ENCODE measurements at regions not wholly inside any gene's neighbourhood (a gene's known extent, or its start where the extent isn't known, plus 50 kb on each side); places are given as distances from the start of the nearest gene placed in this dataset.
A peak's percentile ranks its signal among the peaks of the same experiment; 100 is the strongest.

- DNase-seq (ENCODE audit: low spot score) = peak; percentile 32
- in situ Hi-C loops (cut with MboI; ENCODE audit: low sequenced_read_pairs, unreplicated experiment) = loop anchor here (25.0 kb wide), 1 partner anchor 1642 kb away; no protein-coding TSS in a partner anchor
- TF ChIP-seq, protein P1, sequence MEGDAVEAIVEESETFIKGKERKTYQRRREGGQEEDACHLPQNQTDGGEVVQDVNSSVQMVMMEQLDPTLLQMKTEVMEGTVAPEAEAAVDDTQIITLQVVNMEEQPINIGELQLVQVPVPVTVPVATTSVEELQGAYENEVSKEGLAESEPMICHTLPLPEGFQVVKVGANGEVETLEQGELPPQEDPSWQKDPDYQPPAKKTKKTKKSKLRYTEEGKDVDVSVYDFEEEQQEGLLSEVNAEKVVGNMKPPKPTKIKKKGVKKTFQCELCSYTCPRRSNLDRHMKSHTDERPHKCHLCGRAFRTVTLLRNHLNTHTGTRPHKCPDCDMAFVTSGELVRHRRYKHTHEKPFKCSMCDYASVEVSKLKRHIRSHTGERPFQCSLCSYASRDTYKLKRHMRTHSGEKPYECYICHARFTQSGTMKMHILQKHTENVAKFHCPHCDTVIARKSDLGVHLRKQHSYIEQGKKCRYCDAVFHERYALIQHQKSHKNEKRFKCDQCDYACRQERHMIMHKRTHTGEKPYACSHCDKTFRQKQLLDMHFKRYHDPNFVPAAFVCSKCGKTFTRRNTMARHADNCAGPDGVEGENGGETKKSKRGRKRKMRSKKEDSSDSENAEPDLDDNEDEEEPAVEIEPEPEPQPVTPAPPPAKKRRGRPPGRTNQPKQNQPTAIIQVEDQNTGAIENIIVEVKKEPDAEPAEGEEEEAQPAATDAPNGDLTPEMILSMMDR (IDR thresholded peaks at IDR 0.05; ENCODE audit: borderline replicate concordance, control extremely low read depth, extremely low read depth, insufficient read depth, missing control alignments) = peak; percentile 51
Observed at GRCh38 chr11:29328961-29329441, 687.8 kb downstream of the KCNA4 start.

DNA sequence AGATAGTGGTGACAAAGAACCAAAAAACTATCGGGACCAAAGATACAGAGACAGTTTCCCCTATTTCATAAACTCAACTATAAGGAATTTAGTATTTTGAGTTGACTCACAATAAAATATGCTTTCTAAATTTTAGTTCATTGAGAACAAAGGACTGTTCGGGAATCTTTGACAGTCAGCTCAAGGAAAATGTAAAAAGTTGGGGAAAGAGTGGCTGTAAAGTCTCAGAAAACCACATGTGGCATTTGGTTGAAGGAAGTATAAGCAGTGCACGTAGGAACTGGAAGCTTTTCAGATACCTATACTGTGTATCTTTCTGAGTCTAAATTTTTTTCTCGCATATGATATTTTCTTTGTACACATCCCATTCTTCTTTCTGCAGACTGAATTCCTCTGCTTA is 688.9 kb downstream of the KCNA4 start:
- no peak for DNase-seq (ENCODE audit: low spot score)
- in situ Hi-C loops (cut with MboI; ENCODE audit: low sequenced_read_pairs, unreplicated experiment) = loop anchor here (25.0 kb wide), 1 partner anchor 1641 kb away; no protein-coding TSS in a partner anchor
- TF ChIP-seq, protein P1 (IDR thresholded peaks at IDR 0.05; ENCODE audit: borderline replicate concordance, control extremely low read depth, extremely low read depth, insufficient read depth, missing control alignments) = no peak

DNA sequence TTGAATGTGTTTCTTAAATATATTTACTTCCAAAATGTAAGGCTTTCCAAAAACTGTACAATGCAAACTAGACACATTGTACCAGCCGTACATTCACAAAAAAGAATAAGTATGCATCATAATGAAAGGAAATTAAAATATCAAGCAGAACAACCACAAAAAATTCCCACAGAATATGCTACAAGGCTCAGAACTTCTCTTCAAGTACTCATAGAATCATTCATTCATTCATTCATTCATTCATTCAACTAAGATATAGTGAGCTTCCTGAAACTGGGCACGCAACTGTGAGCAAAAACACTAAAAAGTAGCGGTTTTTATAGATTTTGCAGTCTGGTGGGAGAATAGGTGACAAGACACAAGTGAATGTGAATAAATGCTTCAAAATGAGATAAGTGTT is 690.1 kb downstream of the KCNA4 start:
- in situ Hi-C loops (cut with MboI; ENCODE audit: low sequenced_read_pairs, unreplicated experiment) = loop anchor here (25.0 kb wide), 1 partner anchor 1639 kb away; no protein-coding TSS in a partner anchor
- TF ChIP-seq, protein P1 (IDR thresholded peaks at IDR 0.05; ENCODE audit: borderline replicate concordance, control extremely low read depth, extremely low read depth, insufficient read depth, missing control alignments) = no peak
- DNase-seq (ENCODE audit: low spot score) = no peak

GRCh38 chr11:29324328-29324727 is 692.5 kb downstream of the KCNA4 start:
- DNase-seq (ENCODE audit: low spot score) = no peak
- in situ Hi-C loops (cut with MboI; ENCODE audit: low sequenced_read_pairs, unreplicated experiment) = no loop called here
- TF ChIP-seq, protein P1 (IDR thresholded peaks at IDR 0.05; ENCODE audit: borderline replicate concordance, control extremely low read depth, extremely low read depth, insufficient read depth, missing control alignments) = no peak

DNA sequence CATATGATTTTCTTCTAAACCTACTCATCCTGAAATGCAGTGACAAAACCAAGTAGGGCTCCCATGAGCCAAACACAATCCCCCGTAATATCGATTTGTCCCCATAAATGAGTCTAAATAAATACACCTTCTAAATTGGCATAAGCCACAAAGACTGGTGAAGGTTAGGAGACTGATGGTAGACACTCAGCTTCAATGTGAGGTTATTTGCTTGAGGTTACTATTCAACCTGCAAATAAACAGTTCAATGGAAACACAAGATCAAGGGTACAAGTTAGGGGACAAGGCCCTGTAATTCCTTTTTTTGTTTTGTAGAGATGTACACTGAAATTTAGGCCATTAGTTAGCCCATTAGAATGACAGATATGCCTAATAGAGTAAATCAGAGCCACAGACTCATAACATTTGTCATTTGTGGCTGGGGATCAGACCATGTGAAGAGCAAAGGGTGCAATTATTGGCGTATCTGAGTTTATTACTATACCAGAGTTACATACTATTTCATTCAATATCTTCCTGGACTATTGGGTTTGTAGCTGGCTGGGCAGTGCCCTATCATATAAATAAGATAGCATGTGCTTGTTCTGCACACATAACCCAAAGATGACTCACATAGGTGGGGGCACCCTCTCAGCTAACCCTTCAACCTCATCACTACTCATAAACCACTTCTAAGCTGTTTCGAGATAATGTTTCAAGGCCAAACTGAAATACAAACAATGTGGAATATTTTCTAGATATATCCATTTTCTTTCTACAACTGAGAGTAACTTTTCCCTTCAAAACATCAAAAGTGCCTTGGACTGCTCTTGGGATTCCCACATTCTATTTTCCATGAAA is 695.3 kb downstream of the KCNA4 start:
- in situ Hi-C loops (cut with MboI; ENCODE audit: low sequenced_read_pairs, unreplicated experiment) = no loop called here
- TF ChIP-seq, protein P1 (IDR thresholded peaks at IDR 0.05; ENCODE audit: borderline replicate concordance, control extremely low read depth, extremely low read depth, insufficient read depth, missing control alignments) = no peak
- DNase-seq (ENCODE audit: low spot score) = no peak

DNA sequence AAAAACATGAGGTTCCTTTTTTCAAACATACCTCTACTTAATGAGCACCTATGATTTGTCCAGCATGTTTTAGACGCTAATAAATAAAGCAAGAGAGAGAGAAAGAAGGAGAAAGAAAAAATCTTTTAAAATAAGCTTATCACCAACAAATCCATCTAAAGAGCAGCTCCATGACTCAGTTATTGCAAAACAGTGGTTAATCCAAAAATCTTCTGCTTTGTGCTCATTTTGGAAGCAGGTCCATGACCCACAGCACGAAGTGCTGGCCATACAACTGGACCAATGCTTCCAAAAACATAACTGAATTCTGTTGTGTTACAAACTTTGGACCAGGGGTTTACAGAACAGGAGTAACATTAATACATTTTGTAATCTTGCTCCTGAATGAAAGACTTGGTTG is 696.6 kb downstream of the KCNA4 start:
- in situ Hi-C loops (cut with MboI; ENCODE audit: low sequenced_read_pairs, unreplicated experiment) = no loop called here
- TF ChIP-seq, protein P1 (IDR thresholded peaks at IDR 0.05; ENCODE audit: borderline replicate concordance, control extremely low read depth, extremely low read depth, insufficient read depth, missing control alignments) = no peak
- DNase-seq (ENCODE audit: low spot score) = no peak

Measured in GM13976 (cell line).